Vagina (tissue), 2 donors: ENCODE measurements at regions not wholly inside any gene's neighbourhood (a gene's known extent, or its start where the extent isn't known, plus 50 kb on each side); places are given as distances from the start of the nearest gene placed in this dataset.

Experiments
- DNase-seq, 2 donors: peaks; one replicate each; pipeline ENCODE4 v3.0.0-alpha.2; 2017; ENCODE audit errors: extremely low spot score in 2 of 2
- H3K27ac ChIP-seq: fragments of 200-600 bp; sonication (generic); one replicate; pipeline ENCODE4 v1.5.1; 2019
- H3K27me3 ChIP-seq: fragments of 200-600 bp; sonication (generic); one replicate; pipeline ENCODE4 v1.5.1; 2019
- H3K36me3 ChIP-seq, 2 donors: fragments of 200-600 bp; sonication (generic); one replicate each; pipeline ENCODE4 v1.5.1; 2017 to 2019
- H3K4me1 ChIP-seq: fragments of 200-600 bp; sonication (generic); one replicate; pipeline ENCODE4 v1.5.1; 2019
- H3K4me3 ChIP-seq, 2 donors: fragments of 200-600 bp; sonication (generic); 1 replicate in 1 of 2; 2 replicates in 1 of 2; pipeline ENCODE4 v1.5.1; 2016 to 2019
- H3K9me3 ChIP-seq: fragments of 200-600 bp; sonication (generic); one replicate; pipeline ENCODE4 v1.5.1; 2019
- CTCF ChIP-seq, 3 experiments: fragments of 450-650 bp in 2 of 3; fragments of 200-600 bp in 1 of 3; sonication (generic) in 1 of 3; IDR thresholded peaks; one replicate each; pipeline ENCODE4 v1.5.1; 2017 to 2019; ENCODE audit warnings: antibody characterized with exemption in 3 of 3, mild to moderate bottlenecking in 2 of 3, moderate library complexity in 2 of 3
- POLR2A ChIP-seq, 2 donors: fragments of 450-650 bp; IDR thresholded peaks; one replicate each; pipeline ENCODE4 v1.6.1; 2017; ENCODE audit warnings: antibody characterized with exemption in 2 of 2, mild to moderate bottlenecking in 2 of 2, moderate library complexity in 2 of 2
- POLR2AphosphoS5 ChIP-seq, 2 donors: sonication (generic); formaldehyde crosslinking; IDR thresholded peaks; one replicate each; pipeline ENCODE4 v1.9.0; 2017; ENCODE audit warnings: antibody characterized with exemption in 2 of 2, mild to moderate bottlenecking in 2 of 2, low read depth in 1 of 2; ENCODE audit not compliant: insufficient read depth in 1 of 2
- intact Hi-C: fragments of 100-400 bp; cut with DNase I; formaldehyde crosslinking; loops from one replicate; pipeline ENCODE4 v1.15.1; 2023

GRCh38 chr2:172215172-172215935 is 112.7 kb upstream of the DLX2 start:
- Histone ChIP-seq H3K4me3 (no peak overlapping the region), H3K36me3 (no peaks in the 10 kb centered on the region), H3K27me3 (no peaks in the 10 kb centered on the region), H3K4me1 (peaks cover 16% of the 10 kb centered on the region), H3K27ac (no peak overlapping the region), H3K9me3 (no peaks in the 10 kb centered on the region)
- peak in 1 of 2 donors; percentile 12 for TF ChIP-seq POLR2AphosphoS5 (IDR thresholded peaks at IDR 0.05; ENCODE audit: insufficient read depth in 1 of 2, low read depth in 1 of 2)
- TF ChIP-seq POLR2A (IDR thresholded peaks at IDR 0.05) = no peak
- TF ChIP-seq CTCF (IDR thresholded peaks at IDR 0.05) = no peak
- no peak for DNase-seq
- intact Hi-C loops = no loop called here

GRCh38 chr2:172215936-172216335 is 113.2 kb upstream of the DLX2 start:
- no peak overlapping the region for H3K4me3 ChIP-seq
- H3K27me3 ChIP-seq = no peaks in the 10 kb centered on the region
- H3K4me1 ChIP-seq = peaks cover 16% of the 10 kb centered on the region
- TF ChIP-seq CTCF (IDR thresholded peaks at IDR 0.05) = no peak
- TF ChIP-seq POLR2AphosphoS5 (IDR thresholded peaks at IDR 0.05; ENCODE audit: insufficient read depth in 1 of 2, low read depth in 1 of 2) = no peak
- TF ChIP-seq POLR2A (IDR thresholded peaks at IDR 0.05) = no peak
- no peaks in the 10 kb centered on the region for H3K9me3 ChIP-seq
- DNase-seq = no peak
- no peaks in the 10 kb centered on the region for H3K36me3 ChIP-seq
- intact Hi-C loops = no loop called here
- H3K27ac ChIP-seq = no peak overlapping the region

GRCh38 chr2:172216477-172216876 is 113.8 kb upstream of the DLX2 start:
- H3K36me3 ChIP-seq = no peaks in the 10 kb centered on the region
- TF ChIP-seq POLR2A (IDR thresholded peaks at IDR 0.05) (no peak), CTCF (IDR thresholded peaks at IDR 0.05) (no peak), POLR2AphosphoS5 (IDR thresholded peaks at IDR 0.05; ENCODE audit: insufficient read depth in 1 of 2, low read depth in 1 of 2) (no peak)
- H3K27me3 ChIP-seq = no peaks in the 10 kb centered on the region
- no peak overlapping the region for H3K27ac ChIP-seq
- no peak for DNase-seq
- no peaks in the 10 kb centered on the region for H3K9me3 ChIP-seq
- H3K4me1 ChIP-seq = peaks cover 16% of the 10 kb centered on the region
- no peak overlapping the region for H3K4me3 ChIP-seq
- intact Hi-C loops = no loop called here

- DNase-seq = no peak
- Histone ChIP-seq H3K4me3 (no peak overlapping the region), H3K36me3 (no peaks in the 10 kb centered on the region), H3K27ac (no peak overlapping the region), H3K9me3 (no peaks in the 10 kb centered on the region), H3K27me3 (no peaks in the 10 kb centered on the region), H3K4me1 (peaks cover 16% of the 10 kb centered on the region)
- no peak for TF ChIP-seq POLR2AphosphoS5 (IDR thresholded peaks at IDR 0.05; ENCODE audit: insufficient read depth in 1 of 2, low read depth in 1 of 2)
- no peak for TF ChIP-seq POLR2A (IDR thresholded peaks at IDR 0.05)
- no peak for TF ChIP-seq CTCF (IDR thresholded peaks at IDR 0.05)
- intact Hi-C loops = no loop called here
Observed at GRCh38 chr2:172219201-172219600, 116.5 kb upstream of the DLX2 start.

- H3K36me3 ChIP-seq = no peaks in the 10 kb centered on the region
- intact Hi-C loops = no loop called here
- H3K4me1 ChIP-seq = peaks cover 16% of the 10 kb centered on the region
- no peaks in the 10 kb centered on the region for H3K27me3 ChIP-seq
- TF ChIP-seq POLR2AphosphoS5 (IDR thresholded peaks at IDR 0.05; ENCODE audit: insufficient read depth in 1 of 2, low read depth in 1 of 2) (no peak), POLR2A (IDR thresholded peaks at IDR 0.05) (no peak), CTCF (IDR thresholded peaks at IDR 0.05) (no peak)
- DNase-seq = no peak
- no peaks in the 10 kb centered on the region for H3K9me3 ChIP-seq
- H3K27ac ChIP-seq = no peak overlapping the region
- no peak overlapping the region for H3K4me3 ChIP-seq
Observed at GRCh38 chr2:172220121-172220520, 117.4 kb upstream of the DLX2 start.
